KOPT-K1 (cell line): ENCODE measurements at regions not wholly inside any gene's neighbourhood (a gene's known extent, or its start where the extent isn't known, plus 50 kb on each side); places are given as distances from the start of the nearest gene placed in this dataset.
"Not testable (repeated sequence)": the region's sequence is repeated elsewhere in the genome, so short reads cannot be mapped to it uniquely, and the experiment has no call there.

Experiments used
- H3K27ac ChIP-seq: fragments of 200-600 bp; sonication (generic); 2 replicates; pipeline ENCODE4 v1.5.1; 2016; ENCODE audit warnings: antibody characterized with exemption, mild to moderate bottlenecking, low read depth, low read length; ENCODE audit not compliant: poor library complexity, severe bottlenecking
- H3K36me3 ChIP-seq: fragments of 200-600 bp; sonication (generic); 2 replicates; pipeline ENCODE4 v1.5.1; 2017; ENCODE audit warnings: antibody characterized with exemption, mild to moderate bottlenecking, low read length, moderate library complexity; ENCODE audit not compliant: insufficient read depth
- H3K9me3 ChIP-seq: fragments of 200-600 bp; sonication (generic); 2 replicates; pipeline ENCODE4 v1.5.1; 2017; ENCODE audit warnings: antibody characterized with exemption, low read length, mild to moderate bottlenecking; ENCODE audit not compliant: insufficient read depth, poor library complexity, severe bottlenecking

DNA sequence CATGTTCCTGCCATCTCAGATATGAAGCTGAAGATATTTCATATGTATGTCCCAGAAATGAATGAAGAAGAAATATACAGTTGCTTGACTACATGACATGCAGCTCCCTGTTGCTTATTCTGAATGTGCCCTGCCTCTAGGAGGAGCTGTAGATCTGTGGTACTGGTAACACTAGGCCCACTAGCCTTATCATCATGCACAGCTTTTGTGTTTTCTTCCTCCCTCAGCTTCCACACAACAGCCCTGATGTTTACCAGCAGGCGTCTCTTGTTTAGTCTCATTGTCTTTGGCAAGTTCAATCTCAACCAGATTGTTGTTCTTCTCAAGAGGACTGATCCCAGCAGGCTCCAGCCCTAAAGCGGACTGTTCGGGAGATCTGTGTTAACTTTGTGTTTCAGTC, 104.8 kb downstream of the ATP6V0E2 start:
- H3K9me3 ChIP-seq, H3K36me3 ChIP-seq, H3K27ac ChIP-seq: not testable (repeated sequence)

DNA sequence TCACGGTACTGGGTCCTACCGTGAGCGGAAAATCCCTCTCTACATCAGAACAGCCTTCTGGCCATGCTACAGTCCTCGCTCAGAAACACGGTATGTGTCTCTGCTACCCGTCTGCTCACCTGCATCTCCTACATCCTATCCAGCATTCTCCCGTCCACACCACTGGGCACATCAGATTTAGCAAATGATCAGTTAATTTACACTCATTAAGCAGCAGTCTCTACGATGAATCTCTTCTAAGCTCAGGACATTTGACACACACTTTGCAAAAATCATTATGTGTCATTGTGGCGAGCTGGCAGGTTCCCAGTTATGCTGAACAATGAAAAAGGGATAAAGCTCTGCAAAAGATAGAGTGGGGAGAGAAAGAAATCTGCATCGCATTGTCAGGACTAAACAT, 105.2 kb downstream of the ATP6V0E2 start:
- not testable (repeated sequence) for H3K9me3 ChIP-seq, H3K27ac ChIP-seq, H3K36me3 ChIP-seq

DNA sequence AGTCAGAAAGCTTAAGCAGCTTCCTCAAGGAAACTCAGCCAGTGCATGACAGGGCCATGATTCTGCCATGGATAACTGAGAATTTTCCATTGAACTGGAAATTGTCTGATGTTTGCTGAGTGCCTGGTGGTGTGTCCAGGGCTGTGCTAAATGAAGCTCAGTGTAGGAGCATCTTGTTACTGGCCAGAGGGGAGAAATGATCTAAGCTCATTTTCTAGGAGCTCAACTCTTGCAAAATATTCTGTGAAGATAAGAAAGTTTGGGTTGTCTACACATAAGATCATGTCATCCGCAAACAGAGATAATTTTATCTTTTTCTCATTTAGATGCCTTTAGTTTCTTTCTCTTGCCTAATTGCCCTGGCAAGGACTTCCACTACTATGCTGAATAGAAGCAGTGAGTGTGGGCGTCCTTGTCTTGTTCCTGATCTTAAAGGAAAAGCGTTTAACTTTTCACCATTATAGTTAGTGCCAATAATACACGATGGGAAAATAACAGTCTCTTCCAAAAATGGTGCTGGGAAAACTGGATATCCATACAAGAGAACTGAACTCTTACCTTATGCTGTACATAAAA, 108.9 kb downstream of the ATP6V0E2 start:
- H3K27ac ChIP-seq, H3K36me3 ChIP-seq, H3K9me3 ChIP-seq: not testable (repeated sequence)

DNA sequence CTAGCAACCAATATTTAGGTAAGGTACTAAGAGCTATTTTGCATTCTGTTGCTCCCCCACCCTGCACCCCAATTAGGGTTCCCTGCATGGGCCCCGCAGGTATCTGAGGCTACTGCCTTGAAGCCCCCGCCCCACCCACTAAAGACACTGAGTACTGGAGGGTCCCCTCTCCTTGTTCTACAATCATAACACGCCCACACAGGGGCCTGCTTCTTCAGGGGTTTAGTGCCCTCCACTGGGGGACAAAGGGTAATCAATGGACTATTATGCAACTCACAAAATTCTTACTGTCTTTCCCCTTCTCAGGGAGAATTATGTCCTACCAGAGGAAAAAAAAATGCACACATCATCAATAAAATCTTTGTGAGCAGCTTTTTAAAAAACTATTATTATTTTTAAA, 113.1 kb downstream of the ATP6V0E2 start:
- not testable (repeated sequence) for H3K27ac ChIP-seq

DNA sequence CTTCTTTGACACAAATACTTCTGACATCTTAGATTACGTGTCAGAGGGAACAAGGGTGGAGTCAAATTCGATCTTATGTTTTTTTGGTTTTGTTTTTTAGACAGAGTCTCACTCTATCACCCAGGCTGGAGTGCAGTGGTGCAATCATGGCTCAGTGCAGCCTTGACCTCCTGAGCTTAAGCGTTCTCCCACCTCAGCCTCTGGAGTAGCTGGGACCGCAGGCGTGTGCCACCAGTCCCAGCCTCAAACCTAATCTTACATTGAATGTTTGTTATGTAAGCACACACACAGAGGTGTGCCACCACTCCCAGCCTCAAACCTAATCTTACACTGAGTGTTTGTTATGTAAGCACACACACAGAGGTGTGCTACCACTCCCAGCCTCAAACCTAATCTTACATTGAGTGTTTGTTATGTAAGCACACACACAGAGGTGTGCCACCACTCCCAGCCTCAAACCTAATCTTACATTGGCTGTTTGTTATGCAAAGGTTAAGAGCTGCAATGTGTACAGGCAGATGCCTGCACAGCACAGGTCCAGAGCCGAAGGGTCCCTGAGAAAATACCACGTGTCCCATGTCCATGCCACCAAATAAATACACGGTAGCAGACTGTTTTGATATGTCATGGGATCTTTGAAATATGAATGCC, 118.0 kb downstream of the ATP6V0E2 start:
- not testable (repeated sequence) for H3K36me3 ChIP-seq, H3K27ac ChIP-seq

More for the DNA sequence above, 113.1 kb downstream of the ATP6V0E2 start:
- H3K36me3 ChIP-seq, H3K9me3 ChIP-seq: not testable (repeated sequence)

DNA sequence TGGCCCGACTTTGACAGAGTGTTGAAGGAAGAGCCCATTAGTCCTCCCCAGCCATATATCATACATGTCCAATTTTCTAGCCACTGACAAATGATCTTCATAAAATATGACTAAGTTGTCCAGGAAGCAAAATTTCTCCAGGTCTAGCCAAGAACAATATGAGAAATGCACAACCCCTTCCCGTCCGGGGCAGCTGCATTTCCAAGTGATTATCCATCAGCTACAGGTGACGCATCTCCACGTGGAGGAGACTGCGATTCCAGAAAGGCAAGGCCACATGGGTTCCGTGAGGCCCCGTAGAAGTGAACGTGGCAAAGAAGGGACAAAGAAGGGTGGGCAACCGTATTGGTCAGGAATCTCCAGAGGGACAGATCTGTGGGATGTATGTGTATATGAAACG, 118.6 kb downstream of the ATP6V0E2 start:
- H3K27ac ChIP-seq, H3K9me3 ChIP-seq, H3K36me3 ChIP-seq: not testable (repeated sequence)

More for the DNA sequence above, 118.0 kb downstream of the ATP6V0E2 start:
- H3K9me3 ChIP-seq, result not testable (repeated sequence)

DNA sequence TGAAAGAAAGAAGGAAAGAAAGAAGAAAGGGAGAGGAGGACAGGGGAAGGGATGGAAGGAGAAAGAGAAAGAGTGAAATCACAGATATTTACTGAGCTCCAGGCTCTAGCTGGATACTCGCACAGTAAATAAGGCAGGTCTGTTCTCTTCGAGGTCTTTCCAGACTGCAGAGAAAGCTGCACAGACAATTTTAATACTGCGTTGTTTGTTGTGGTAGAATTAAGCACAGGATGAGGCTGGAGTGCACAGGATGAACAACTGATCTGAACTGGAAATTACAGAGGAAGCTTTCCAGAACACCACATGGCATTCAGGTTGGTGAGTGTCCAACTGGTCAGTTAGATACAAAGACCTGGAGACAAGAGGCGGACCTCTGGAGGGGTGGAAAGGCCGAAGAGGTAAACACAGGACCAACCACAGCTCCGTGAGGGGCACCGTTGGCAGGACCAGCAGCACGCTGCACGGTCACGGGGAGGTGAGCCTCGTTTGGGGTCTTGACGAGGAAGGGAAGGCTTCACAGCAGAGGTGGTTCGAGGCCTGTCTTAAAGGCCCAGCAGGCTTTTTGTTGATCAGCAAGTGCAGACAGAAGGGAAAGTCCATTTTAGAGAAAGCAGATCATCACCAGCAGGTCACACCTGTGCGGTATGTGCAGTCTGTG, 121.7 kb downstream of the ATP6V0E2 start:
- not testable (repeated sequence) for H3K36me3 ChIP-seq, H3K27ac ChIP-seq, H3K9me3 ChIP-seq

DNA sequence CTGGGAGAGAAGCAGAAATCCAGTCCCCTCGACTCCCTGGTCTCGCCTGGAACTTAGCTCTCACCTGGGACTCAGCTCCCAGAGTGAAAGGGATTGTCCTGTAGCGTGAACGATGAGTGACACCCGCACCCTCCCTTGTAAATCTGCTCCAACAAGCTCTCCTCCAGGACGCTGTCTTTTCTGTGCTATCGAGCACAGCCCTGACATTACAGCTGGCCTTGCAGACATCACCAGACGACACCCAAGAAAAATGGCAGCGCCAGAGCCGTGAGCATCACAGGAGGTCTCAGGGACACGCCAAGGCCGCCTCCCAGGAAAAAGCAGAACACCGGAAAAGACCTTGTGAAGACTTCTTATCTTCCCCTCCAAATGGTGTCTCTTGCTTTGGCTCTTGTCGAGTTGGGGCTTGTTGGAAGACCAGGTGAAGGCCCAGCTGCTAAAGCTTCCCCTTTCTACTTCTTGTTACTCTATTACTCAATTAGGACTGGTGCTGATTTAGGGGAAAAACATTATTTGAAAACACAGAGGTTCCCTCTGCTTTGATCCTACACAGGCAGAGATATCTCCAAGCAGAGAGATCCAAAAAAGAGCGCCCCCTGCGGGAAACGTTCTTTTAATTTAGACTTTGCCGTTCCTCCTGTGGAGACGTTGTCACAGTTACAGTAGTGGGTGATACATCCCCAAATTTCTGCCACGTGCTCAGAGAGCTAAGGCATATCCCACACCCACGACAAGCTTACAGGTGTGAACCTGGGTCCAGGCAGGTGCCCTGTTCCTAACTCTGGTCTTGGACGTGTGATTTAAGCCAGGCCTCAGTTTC, 127.2 kb downstream of the ATP6V0E2 start:
- H3K36me3 ChIP-seq, H3K27ac ChIP-seq, H3K9me3 ChIP-seq: not testable (repeated sequence)

DNA sequence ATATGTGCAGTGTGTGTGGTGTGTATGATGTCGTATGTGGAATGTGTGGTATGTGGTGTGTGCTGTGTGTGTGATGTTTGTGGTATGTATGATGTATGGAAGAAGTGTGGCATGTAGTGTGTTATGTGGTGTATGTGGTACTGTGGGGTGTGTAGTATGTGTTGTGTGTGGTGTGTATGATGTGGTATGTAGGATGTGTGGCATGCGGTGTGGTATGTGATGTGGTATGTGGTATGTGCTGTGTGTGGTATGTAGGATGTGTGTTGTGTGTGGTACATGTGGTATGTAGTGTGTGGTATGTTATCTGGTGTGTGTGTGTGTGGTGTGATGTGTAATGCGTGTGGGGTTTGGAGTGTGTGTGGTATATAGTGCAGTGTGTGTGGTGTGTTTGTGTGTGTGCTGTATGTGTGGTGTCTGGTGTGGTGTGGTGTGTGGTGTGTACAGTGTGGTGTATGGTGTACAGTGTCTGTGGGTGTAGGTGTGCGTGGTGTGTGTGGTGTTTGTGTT, 129.6 kb downstream of the ATP6V0E2 start:
- H3K36me3 ChIP-seq, result no peaks in the 10 kb centered on the region
- H3K27ac ChIP-seq, result no peak overlapping the region
- no peaks in the 10 kb centered on the region for H3K9me3 ChIP-seq

DNA sequence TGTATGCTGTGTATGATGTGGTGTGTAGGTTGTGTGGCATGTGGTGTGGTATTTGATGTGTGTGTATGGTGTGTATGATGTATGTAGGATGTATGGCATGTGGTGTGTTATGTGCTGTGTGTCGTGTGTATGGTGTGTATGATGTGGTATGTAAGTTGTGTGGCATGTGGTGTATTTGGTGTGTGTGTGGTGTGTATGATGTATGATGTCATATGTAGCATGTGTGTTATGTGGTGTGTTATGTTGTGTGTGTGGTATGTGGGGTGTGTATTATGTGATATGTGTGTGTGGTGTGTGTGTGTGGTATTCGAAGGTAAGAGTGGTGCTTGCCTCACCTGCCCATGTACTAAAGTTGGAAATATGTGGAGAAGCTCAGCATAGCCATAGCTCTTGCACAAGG, 130.2 kb downstream of the ATP6V0E2 start:
- H3K9me3 ChIP-seq, H3K27ac ChIP-seq, H3K36me3 ChIP-seq: not testable (repeated sequence)

DNA sequence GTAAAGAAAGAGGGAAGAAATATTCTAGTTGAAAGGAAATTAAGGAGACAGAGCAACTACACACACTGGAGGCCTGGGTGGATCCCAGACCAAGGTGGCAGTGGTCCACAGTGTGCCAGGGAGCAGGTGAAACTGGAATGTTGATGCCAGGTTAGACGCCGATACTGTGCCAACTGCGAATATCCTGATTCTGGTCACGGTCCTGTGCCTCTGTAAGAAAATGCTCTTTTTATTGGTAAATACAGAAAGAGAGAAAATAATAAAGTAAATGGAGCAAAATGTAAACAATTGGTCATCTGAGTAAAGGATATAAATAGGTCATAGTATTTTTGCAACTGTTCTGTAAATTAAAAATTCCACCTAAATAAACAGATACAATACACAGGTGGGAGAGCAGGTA, 131.1 kb downstream of the ATP6V0E2 start:
- not testable (repeated sequence) for H3K9me3 ChIP-seq, H3K27ac ChIP-seq, H3K36me3 ChIP-seq

DNA sequence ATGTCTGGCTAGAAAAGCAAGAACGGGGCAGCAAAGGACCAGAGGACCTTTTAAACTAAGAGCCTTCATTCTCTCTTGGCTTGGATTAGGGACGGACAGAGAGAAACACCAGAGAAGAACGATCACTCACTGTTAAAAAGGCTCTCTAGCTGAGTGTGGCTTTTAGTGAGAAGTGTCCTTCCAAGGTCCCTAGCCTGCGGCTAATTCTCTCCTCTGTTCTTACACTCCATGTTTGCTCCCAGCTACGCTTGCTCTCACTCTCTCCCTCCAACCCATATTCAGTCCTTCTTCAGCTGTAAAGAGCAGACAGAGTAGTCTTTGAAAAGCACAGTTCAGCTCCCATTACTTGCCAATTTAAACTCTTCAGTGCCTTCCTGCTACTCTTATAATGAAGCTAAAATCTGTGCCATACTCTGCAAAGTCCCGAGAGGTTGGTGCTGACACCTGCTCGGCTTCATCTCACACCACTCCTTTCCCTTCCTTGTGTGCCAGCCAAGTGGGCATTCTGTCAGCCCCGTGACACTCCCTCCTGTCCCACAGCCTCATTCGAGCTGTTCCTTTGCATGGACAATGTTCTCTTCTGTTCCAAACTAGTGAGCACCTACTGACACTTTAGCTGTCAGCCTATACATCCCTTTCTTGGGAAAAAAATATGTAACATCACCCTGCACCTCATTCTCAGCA, 136.0 kb downstream of the ATP6V0E2 start:
- not testable (repeated sequence) for H3K27ac ChIP-seq, H3K9me3 ChIP-seq, H3K36me3 ChIP-seq

DNA sequence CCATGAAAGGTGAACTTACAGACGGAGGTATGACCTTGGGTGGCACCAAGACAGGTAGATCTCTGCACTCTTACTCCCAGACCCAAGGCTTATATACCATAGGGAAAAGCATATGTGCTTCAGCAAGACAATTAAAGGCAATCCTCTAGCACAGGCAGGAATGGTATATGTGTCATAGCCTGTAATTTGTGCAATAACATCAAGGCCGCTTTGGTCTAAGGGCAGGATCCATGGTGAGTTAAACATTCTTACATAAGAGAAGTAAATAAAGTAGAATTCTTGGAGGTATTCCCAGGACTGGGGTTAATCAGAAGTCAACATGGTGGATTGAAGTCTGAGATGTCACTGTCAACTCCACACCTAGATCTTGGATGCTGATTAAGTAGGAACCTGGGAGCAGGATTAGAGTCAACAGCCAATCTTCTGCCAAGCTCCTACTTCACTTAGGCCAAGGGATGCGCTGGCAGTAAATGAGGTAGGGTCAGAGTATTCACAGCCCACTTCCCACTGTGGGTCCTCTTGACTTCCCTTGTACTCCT, 143.0 kb downstream of the ATP6V0E2 start:
- H3K36me3 ChIP-seq, H3K27ac ChIP-seq, H3K9me3 ChIP-seq: not testable (repeated sequence)

DNA sequence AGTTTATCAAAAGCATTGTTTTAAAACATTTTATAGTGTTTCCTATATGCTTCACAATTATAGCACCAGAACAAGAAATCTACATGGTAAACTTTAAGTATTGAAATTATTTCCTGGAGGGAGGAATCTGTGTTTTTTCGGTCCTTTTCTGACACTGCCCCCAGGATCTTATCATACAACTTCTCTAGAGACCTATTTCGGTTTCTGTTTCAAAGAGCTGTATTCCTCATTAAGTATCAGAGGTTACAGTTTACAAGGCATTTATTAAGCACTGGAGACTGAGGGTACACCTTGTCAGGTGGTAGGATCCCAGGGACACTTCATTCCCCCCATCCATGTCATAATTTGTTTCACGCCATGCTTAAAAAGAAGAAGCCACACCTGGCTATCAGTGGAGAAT, 146.4 kb downstream of the ATP6V0E2 start:
- not testable (repeated sequence) for H3K36me3 ChIP-seq, H3K27ac ChIP-seq, H3K9me3 ChIP-seq
